Ovary (tissue), 7 donors: ENCODE measurements at regions not wholly inside any gene's neighbourhood (a gene's known extent, or its start where the extent isn't known, plus 50 kb on each side); places are given as distances from the start of the nearest gene placed in this dataset.

Experiments
- DNase-seq, 5 donors: peaks; one replicate each; pipeline ENCODE4 v3.0.0-alpha.2; 2019 to 2020
- H3K27ac ChIP-seq, 2 donors: fragments of 200-600 bp; one replicate each; pipeline versions ENCODE4 v1.5.1 to v1.8.0; 2019 to 2022
- H3K27me3 ChIP-seq: fragments of 200-600 bp; one replicate; pipeline ENCODE4 v1.8.0; 2022
- H3K36me3 ChIP-seq: fragments of 200-600 bp; sonication (generic); one replicate; pipeline ENCODE4 v1.5.1; 2019
- H3K4me1 ChIP-seq: one replicate; pipeline ENCODE4 v1.8.1; 2013; ENCODE audit warnings: mild to moderate bottlenecking, moderate library complexity; ENCODE audit not compliant: insufficient read depth
- H3K4me3 ChIP-seq: fragments of 200-600 bp; sonication (generic); one replicate; pipeline ENCODE4 v1.5.1; 2017
- H3K9me3 ChIP-seq, 2 donors: fragments of 200-600 bp in 1 of 2; sonication (generic) in 1 of 2; one replicate each; pipeline versions ENCODE4 v1.5.1 to v1.8.1; 2013 to 2019; ENCODE audit warnings: mild to moderate bottlenecking in 1 of 2, moderate library complexity in 1 of 2
- CTCF ChIP-seq, 3 donors: fragments of 450-650 bp in 2 of 3; fragments of 200-600 bp in 1 of 3; IDR thresholded peaks; one replicate each; pipeline versions ENCODE4 v1.5.1 to v1.8.0; 2016 to 2022; ENCODE audit warnings: antibody characterized with exemption in 3 of 3, mild to moderate bottlenecking in 1 of 3
- EP300 ChIP-seq: sonication (generic); formaldehyde crosslinking; IDR thresholded peaks from one replicate; pipeline ENCODE4 v1.6.1; 2017; ENCODE audit warnings: antibody characterized with exemption
- POLR2A ChIP-seq: fragments of 450-650 bp; IDR thresholded peaks from one replicate; pipeline ENCODE4 v1.6.1; 2017; ENCODE audit warnings: antibody characterized with exemption, mild to moderate bottlenecking, moderate library complexity
- WGBS, 3 donors: extraction: QIAGEN DNeasy Blood & Tissue Kit in 1 of 3; methylation state at CpG; one replicate each; pipeline versions ENCODE4 v1.1.5 to v1.1.7; 2013 to 2017; 5-methylcytosine and 5-hydroxymethylcytosine counted together
- intact Hi-C, 4 donors: fragments of 100-400 bp; cut with DNase I; formaldehyde crosslinking; loops; one replicate each; pipeline versions ENCODE4 v1.11.0 to v1.15.1; 2022 to 2023
- donor health status: DM: no; HTN: no; CAD: no; lungs with moderate emphysema.
- donor health status: DM: no; HTN: no; CAD: no.
- donor health status: Bipolar disorder and iron deficiency.
- donor health status: DM: no; HTN: no; CAD: no.
- donor health status: DM: yes; HTN: yes; CAD: no.

GRCh38 chr3:186459108-186459467 lies 85.1 kb downstream of the CRYGS start:
- Histone ChIP-seq H3K36me3 (no peaks in the 10 kb centered on the region), H3K9me3 (no peaks in the 10 kb centered on the region), H3K4me3 (no peak overlapping the region), H3K27ac (no peak overlapping the region), H3K4me1 (no peaks in the 10 kb centered on the region), H3K27me3 (no peaks in the 10 kb centered on the region)
- 77 to 79% (median 77%) methylated on average over 2 of the region's 2 CpGs for WGBS, 3 donors
- TF ChIP-seq CTCF (IDR thresholded peaks at IDR 0.05): no peak
- no peak for TF ChIP-seq POLR2A
- TF ChIP-seq EP300: no peak
- DNase-seq: no peak
- intact Hi-C loops: no loop called here

GRCh38 chr3:186458306-186459107 lies 85.7 kb downstream of the CRYGS start:
- Histone ChIP-seq H3K4me3 (no peak overlapping the region), H3K9me3 (no peaks in the 10 kb centered on the region), H3K36me3 (no peaks in the 10 kb centered on the region), H3K4me1 (no peaks in the 10 kb centered on the region), H3K27me3 (no peaks in the 10 kb centered on the region), H3K27ac (no peak overlapping the region)
- intact Hi-C loops: no loop called here
- 71 to 75% (median 72%) methylated on average over 6 of the region's 6 CpGs for WGBS, 3 donors
- DNase-seq: no peak
- TF ChIP-seq POLR2A (no peak), CTCF (IDR thresholded peaks at IDR 0.05) (no peak), EP300 (no peak)

GRCh38 chr3:186457236-186457635 lies 86.9 kb downstream of the CRYGS start:
- no peak for DNase-seq
- TF ChIP-seq CTCF (IDR thresholded peaks at IDR 0.05) (no peak), POLR2A (no peak), EP300 (no peak)
- Histone ChIP-seq H3K4me1 (no peaks in the 10 kb centered on the region), H3K4me3 (no peak overlapping the region), H3K9me3 (no peaks in the 10 kb centered on the region), H3K27me3 (no peaks in the 10 kb centered on the region), H3K36me3 (no peaks in the 10 kb centered on the region), H3K27ac (no peak overlapping the region)
- 59 to 68% (median 67%) methylated on average over 5 of the region's 5 CpGs for WGBS, 3 donors
- intact Hi-C loops: no loop called here

- intact Hi-C loops: no loop called here
- DNase-seq: no peak
- WGBS, 3 donors: 81 to 85% (median 81%) methylated on average over 10 of the region's 10 CpGs
These were observed 87.4 kb downstream of the CRYGS start for GRCh38 chr3:186456731-186457191.

More at GRCh38 chr3:186456731-186457191, 87.4 kb downstream of the CRYGS start:
- H3K9me3 ChIP-seq: no peaks in the 10 kb centered on the region
- H3K36me3 ChIP-seq: no peaks in the 10 kb centered on the region
- H3K4me1 ChIP-seq: no peaks in the 10 kb centered on the region
- TF ChIP-seq POLR2A (no peak), EP300 (no peak), CTCF (IDR thresholded peaks at IDR 0.05) (no peak)
- H3K4me3 ChIP-seq: no peak overlapping the region
- H3K27me3 ChIP-seq: no peaks in the 10 kb centered on the region
- H3K27ac ChIP-seq: no peak overlapping the region
